Breast epithelium (tissue), 4 donors: ENCODE measurements at regions not wholly inside any gene's neighbourhood (a gene's known extent, or its start where the extent isn't known, plus 50 kb on each side); places are given as distances from the start of the nearest gene placed in this dataset.

Experiments used
- DNase-seq, 2 donors: peaks; one replicate each; pipeline ENCODE4 v3.0.0-alpha.2; 2019; ENCODE audit warnings: low spot score in 2 of 2
- H3K27ac ChIP-seq, 2 donors: fragments of 200-600 bp; sonication (generic) in 1 of 2; one replicate each; pipeline ENCODE4 v1.5.1; 2016 to 2019; ENCODE audit warnings: mild to moderate bottlenecking in 1 of 2
- H3K27me3 ChIP-seq, 2 donors: fragments of 200-600 bp; sonication (generic) in 1 of 2; one replicate each; pipeline versions ENCODE4 v1.5.1 to v1.6.0; 2017 to 2019; ENCODE audit warnings: control low read depth in 1 of 2, mild to moderate bottlenecking in 1 of 2
- H3K36me3 ChIP-seq: fragments of 200-600 bp; one replicate; pipeline ENCODE4 v1.5.1; 2019
- H3K4me1 ChIP-seq, 2 donors: fragments of 200-600 bp; sonication (generic); one replicate each; pipeline ENCODE4 v1.5.1; 2016 to 2019; ENCODE audit warnings: control low read depth in 1 of 2
- H3K4me3 ChIP-seq, 3 donors: fragments of 200-600 bp; sonication (generic); 1 replicate in 2 of 3; 2 replicates in 1 of 3; pipeline ENCODE4 v1.5.1; 2016 to 2019; ENCODE audit warnings: mild to moderate bottlenecking in 3 of 3, moderate library complexity in 2 of 3
- H3K9me3 ChIP-seq, 2 donors: fragments of 200-600 bp; sonication (generic) in 1 of 2; one replicate each; pipeline ENCODE4 v1.5.1; 2016 to 2019; ENCODE audit warnings: control low read depth in 1 of 2
- CTCF ChIP-seq, 3 donors: fragments of 450-650 bp; IDR thresholded peaks; one replicate each; pipeline ENCODE4 v1.5.1; 2016 to 2017; ENCODE audit warnings: antibody characterized with exemption in 3 of 3, mild to moderate bottlenecking in 3 of 3, moderate library complexity in 3 of 3
- POLR2A ChIP-seq: fragments of 450-650 bp; IDR thresholded peaks from one replicate; pipeline ENCODE4 v1.6.1; 2016; ENCODE audit warnings: antibody characterized with exemption, mild to moderate bottlenecking, moderate library complexity
- POLR2AphosphoS5 ChIP-seq, 3 donors: sonication (generic); formaldehyde crosslinking; IDR thresholded peaks; one replicate each; pipeline ENCODE4 v1.6.1; 2017; ENCODE audit warnings: antibody characterized with exemption in 3 of 3
- intact Hi-C: fragments of 100-400 bp; cut with DNase I; formaldehyde crosslinking; loops from one replicate; pipeline ENCODE4 v1.15.1; 2023; ENCODE audit warnings: low total_unique reads

GRCh38 chr13:68667863-68668262 lies 1437.7 kb upstream of the PCDH9 start:
- intact Hi-C loops: no loop called here
- Histone ChIP-seq H3K4me3 (no peak overlapping the region), H3K36me3 (no peaks in the 10 kb centered on the region), H3K9me3 (no peaks in the 10 kb centered on the region), H3K4me1 (no peaks in the 10 kb centered on the region), H3K27ac (no peak overlapping the region), H3K27me3 (no peaks in the 10 kb centered on the region)
- no peak for DNase-seq
- TF ChIP-seq POLR2A (no peak), CTCF (IDR thresholded peaks at IDR 0.05) (no peak), POLR2AphosphoS5 (IDR thresholded peaks at IDR 0.05) (no peak)

GRCh38 chr13:68666774-68667397 lies 1436.8 kb upstream of the PCDH9 start:
- intact Hi-C loops: no loop called here
- Histone ChIP-seq H3K27me3 (no peaks in the 10 kb centered on the region), H3K9me3 (no peaks in the 10 kb centered on the region), H3K4me1 (no peaks in the 10 kb centered on the region), H3K4me3 (no peak overlapping the region), H3K27ac (no peak overlapping the region), H3K36me3 (no peaks in the 10 kb centered on the region)
- DNase-seq: no peak
- TF ChIP-seq POLR2A (no peak), POLR2AphosphoS5 (IDR thresholded peaks at IDR 0.05) (no peak), CTCF (IDR thresholded peaks at IDR 0.05) (no peak)

- no peak overlapping the region for H3K4me3 ChIP-seq
- H3K27ac ChIP-seq: no peak overlapping the region
- no peaks in the 10 kb centered on the region for H3K4me1 ChIP-seq
- H3K36me3 ChIP-seq: no peaks in the 10 kb centered on the region
- no peaks in the 10 kb centered on the region for H3K27me3 ChIP-seq
- TF ChIP-seq POLR2AphosphoS5 (IDR thresholded peaks at IDR 0.05): no peak
- TF ChIP-seq POLR2A: no peak
- TF ChIP-seq CTCF (IDR thresholded peaks at IDR 0.05): no peak
- DNase-seq: no peak
- intact Hi-C loops: no loop called here
- H3K9me3 ChIP-seq: no peaks in the 10 kb centered on the region
Observed at GRCh38 chr13:68645814-68646213, 1415.7 kb upstream of the PCDH9 start.

GRCh38 chr13:68644611-68645010 lies 1414.5 kb upstream of the PCDH9 start:
- Histone ChIP-seq H3K27me3 (no peaks in the 10 kb centered on the region), H3K9me3 (no peaks in the 10 kb centered on the region), H3K4me3 (no peak overlapping the region), H3K36me3 (no peaks in the 10 kb centered on the region), H3K27ac (no peak overlapping the region), H3K4me1 (no peaks in the 10 kb centered on the region)
- DNase-seq: no peak
- TF ChIP-seq CTCF (IDR thresholded peaks at IDR 0.05) (no peak), POLR2A (no peak), POLR2AphosphoS5 (IDR thresholded peaks at IDR 0.05) (no peak)
- intact Hi-C loops: no loop called here

GRCh38 chr13:68636784-68637183 lies 1406.6 kb upstream of the PCDH9 start:
- Histone ChIP-seq H3K9me3 (no peaks in the 10 kb centered on the region), H3K27me3 (no peaks in the 10 kb centered on the region), H3K36me3 (no peaks in the 10 kb centered on the region), H3K4me3 (no peak overlapping the region), H3K4me1 (no peaks in the 10 kb centered on the region), H3K27ac (no peak overlapping the region)
- intact Hi-C loops: no loop called here
- no peak for DNase-seq
- TF ChIP-seq POLR2AphosphoS5 (IDR thresholded peaks at IDR 0.05): no peak
- no peak for TF ChIP-seq POLR2A
- TF ChIP-seq CTCF (IDR thresholded peaks at IDR 0.05): no peak
